HepG2 (cell line): ENCODE measurements at regions not wholly inside any gene's neighbourhood (a gene's known extent, or its start where the extent isn't known, plus 50 kb on each side); places are given as distances from the start of the nearest gene placed in this dataset.
A peak's percentile ranks its signal among the peaks of the same experiment; 100 is the strongest.

Experiments used
- HOXA9 ChIP-seq: sonication (generic); formaldehyde crosslinking; IDR thresholded peaks from 2 replicates; pipeline ENCODE4 v1.8.1; 2022; ENCODE audit warnings: missing genetic modification reagents, mild to moderate bottlenecking, moderate library complexity, borderline replicate concordance
- NCOA2 ChIP-seq: sonication (generic); formaldehyde crosslinking; IDR thresholded peaks from 2 replicates; pipeline ENCODE4 v1.8.0; 2022; ENCODE audit warnings: inconsistent platforms
- PRDM15 ChIP-seq: sonication (generic); formaldehyde crosslinking; IDR thresholded peaks from 2 replicates; pipeline ENCODE4 v1.4.0; 2020; ENCODE audit warnings: missing genetic modification reagents
- SIN3B ChIP-seq: fragments of 150-350 bp; IDR thresholded peaks from 2 replicates; pipeline ENCODE4 v1.6.1; 2014; ENCODE audit warnings: low read length
- SNAPC4 ChIP-seq: sonication (generic); formaldehyde crosslinking; IDR thresholded peaks from 2 replicates; pipeline ENCODE4 v1.4.0; 2020; ENCODE audit warnings: mild to moderate bottlenecking, missing genetic modification reagents
- SP4 ChIP-seq: sonication (generic); formaldehyde crosslinking; IDR thresholded peaks from 2 replicates; pipeline ENCODE4 v1.8.1; 2023; ENCODE audit warnings: mild to moderate bottlenecking, missing genetic modification reagents
- TBX2 ChIP-seq: sonication (generic); formaldehyde crosslinking; IDR thresholded peaks from 2 replicates; pipeline ENCODE4 v1.5.0; 2020; ENCODE audit warnings: missing genetic modification reagents, mild to moderate bottlenecking, borderline replicate concordance
- ZBTB33 ChIP-seq: sonication (generic); formaldehyde crosslinking; IDR thresholded peaks from 2 replicates; pipeline ENCODE4 v1.4.0; 2020; ENCODE audit warnings: missing genetic modification reagents
- ZFP36L2 ChIP-seq: sonication (generic); formaldehyde crosslinking; IDR thresholded peaks from 2 replicates; pipeline ENCODE4 v1.4.0; 2020; ENCODE audit warnings: missing genetic modification reagents
- ZNF235 ChIP-seq: sonication (generic); formaldehyde crosslinking; IDR thresholded peaks from 2 replicates; pipeline ENCODE4 v1.8.1; 2023; ENCODE audit warnings: mild to moderate bottlenecking, missing genetic modification reagents, borderline replicate concordance
- ZNF367 ChIP-seq: sonication (generic); formaldehyde crosslinking; IDR thresholded peaks from 2 replicates; pipeline ENCODE4 v1.4.0; 2020; ENCODE audit warnings: missing genetic modification reagents, borderline replicate concordance
- ZNF562 ChIP-seq: sonication (generic); formaldehyde crosslinking; IDR thresholded peaks from 2 replicates; pipeline ENCODE4 v1.8.0; 2022; ENCODE audit warnings: missing genetic modification reagents, borderline replicate concordance
- ZNF724P ChIP-seq: sonication (generic); formaldehyde crosslinking; IDR thresholded peaks from 2 replicates; pipeline ENCODE4 v1.8.0; 2022; ENCODE audit warnings: missing genetic modification reagents, borderline replicate concordance
- ZNF75D ChIP-seq: sonication (generic); formaldehyde crosslinking; IDR thresholded peaks from 2 replicates; pipeline ENCODE4 v1.8.1; 2023; ENCODE audit warnings: missing genetic modification reagents, mild to moderate bottlenecking, borderline replicate concordance
- ZNF781 ChIP-seq: sonication (generic); formaldehyde crosslinking; IDR thresholded peaks from 2 replicates; pipeline ENCODE4 v1.5.1; 2020; ENCODE audit warnings: borderline replicate concordance, mild to moderate bottlenecking, missing genetic modification reagents; ENCODE audit errors: not compliant biosample characterization
- ZNF83 ChIP-seq: sonication (generic); formaldehyde crosslinking; IDR thresholded peaks from 2 replicates; pipeline ENCODE4 v1.4.0; 2020; ENCODE audit warnings: missing genetic modification reagents, mild to moderate bottlenecking, borderline replicate concordance
- ZSCAN30 ChIP-seq: sonication (generic); formaldehyde crosslinking; IDR thresholded peaks from 2 replicates; pipeline ENCODE4 v1.5.0; 2020; ENCODE audit warnings: mild to moderate bottlenecking, missing genetic modification reagents

- TF ChIP-seq ZNF235 (CRISPR knock-in tag) (no peak), SNAPC4 (peak; percentile 80), ZSCAN30 (CRISPR knock-in tag) (no peak), HOXA9 (CRISPR knock-in tag) (no peak), ZNF562 (no peak), SIN3B (no peak), ZBTB33 (CRISPR knock-in tag) (peak; percentile 56), ZNF724P (CRISPR knock-in tag) (no peak; the same call in 1 of the 2 replicates), ZNF781 (CRISPR knock-in tag) (peak; percentile 55), ZFP36L2 (CRISPR knock-in tag) (no peak), TBX2 (CRISPR knock-in tag) (peak; percentile 93), PRDM15 (CRISPR knock-in tag) (no peak), ZNF75D (no peak), SP4 (CRISPR knock-in tag) (peak; percentile 59), ZNF83 (no peak), NCOA2 (CRISPR knock-in tag) (no peak), ZNF367 (CRISPR knock-in tag) (no peak)
Measured at GRCh38 chr4:3827616-3828492, 61.7 kb downstream of the ADRA2C start (continued).
